ENCODE measurements at regions not wholly inside any gene's neighbourhood (a gene's known extent, or its start where the extent isn't known, plus 50 kb on each side); places are given as distances from the start of the nearest gene placed in this dataset.

DNA sequence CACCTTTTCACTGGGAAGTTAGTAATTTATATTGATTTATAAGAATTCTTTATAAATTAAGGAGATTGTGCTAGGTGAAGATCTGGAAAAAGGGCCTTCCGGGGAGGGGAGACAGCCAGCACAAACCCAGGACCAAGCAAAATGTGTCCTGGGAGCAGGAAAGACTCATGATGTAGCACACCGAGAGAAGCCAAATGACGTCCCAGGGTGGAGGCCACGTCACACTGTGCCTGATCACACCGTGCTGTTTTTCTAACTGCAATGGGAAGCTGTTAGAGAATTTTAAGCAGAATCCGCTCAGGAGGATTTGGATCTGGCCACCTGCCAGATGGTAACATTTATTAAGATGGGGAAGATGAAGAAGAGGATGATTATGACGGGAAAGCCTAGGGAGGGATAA is 72.7 kb upstream of the AKAP12 start:
- H3K4me1 Mint-ChIP-seq (ENCODE audit: unreplicated experiment): peaks cover 9% of the 10 kb centered on the region
- H3K36me3 Mint-ChIP-seq: no peaks in the 10 kb centered on the region
- DNase-seq (ENCODE audit: extremely low spot score, unreplicated experiment): no peak
- no peaks in the 10 kb centered on the region for H3K27me3 Mint-ChIP-seq
- H3K27ac Mint-ChIP-seq: no peak overlapping the region
- H3K9me3 Mint-ChIP-seq: peaks cover 12% of the 10 kb centered on the region
- TF ChIP-seq, protein P1, sequence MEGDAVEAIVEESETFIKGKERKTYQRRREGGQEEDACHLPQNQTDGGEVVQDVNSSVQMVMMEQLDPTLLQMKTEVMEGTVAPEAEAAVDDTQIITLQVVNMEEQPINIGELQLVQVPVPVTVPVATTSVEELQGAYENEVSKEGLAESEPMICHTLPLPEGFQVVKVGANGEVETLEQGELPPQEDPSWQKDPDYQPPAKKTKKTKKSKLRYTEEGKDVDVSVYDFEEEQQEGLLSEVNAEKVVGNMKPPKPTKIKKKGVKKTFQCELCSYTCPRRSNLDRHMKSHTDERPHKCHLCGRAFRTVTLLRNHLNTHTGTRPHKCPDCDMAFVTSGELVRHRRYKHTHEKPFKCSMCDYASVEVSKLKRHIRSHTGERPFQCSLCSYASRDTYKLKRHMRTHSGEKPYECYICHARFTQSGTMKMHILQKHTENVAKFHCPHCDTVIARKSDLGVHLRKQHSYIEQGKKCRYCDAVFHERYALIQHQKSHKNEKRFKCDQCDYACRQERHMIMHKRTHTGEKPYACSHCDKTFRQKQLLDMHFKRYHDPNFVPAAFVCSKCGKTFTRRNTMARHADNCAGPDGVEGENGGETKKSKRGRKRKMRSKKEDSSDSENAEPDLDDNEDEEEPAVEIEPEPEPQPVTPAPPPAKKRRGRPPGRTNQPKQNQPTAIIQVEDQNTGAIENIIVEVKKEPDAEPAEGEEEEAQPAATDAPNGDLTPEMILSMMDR (conservative IDR thresholded peaks at IDR 0.05): no peak
- H3K4me3 Mint-ChIP-seq: no peak overlapping the region

DNA sequence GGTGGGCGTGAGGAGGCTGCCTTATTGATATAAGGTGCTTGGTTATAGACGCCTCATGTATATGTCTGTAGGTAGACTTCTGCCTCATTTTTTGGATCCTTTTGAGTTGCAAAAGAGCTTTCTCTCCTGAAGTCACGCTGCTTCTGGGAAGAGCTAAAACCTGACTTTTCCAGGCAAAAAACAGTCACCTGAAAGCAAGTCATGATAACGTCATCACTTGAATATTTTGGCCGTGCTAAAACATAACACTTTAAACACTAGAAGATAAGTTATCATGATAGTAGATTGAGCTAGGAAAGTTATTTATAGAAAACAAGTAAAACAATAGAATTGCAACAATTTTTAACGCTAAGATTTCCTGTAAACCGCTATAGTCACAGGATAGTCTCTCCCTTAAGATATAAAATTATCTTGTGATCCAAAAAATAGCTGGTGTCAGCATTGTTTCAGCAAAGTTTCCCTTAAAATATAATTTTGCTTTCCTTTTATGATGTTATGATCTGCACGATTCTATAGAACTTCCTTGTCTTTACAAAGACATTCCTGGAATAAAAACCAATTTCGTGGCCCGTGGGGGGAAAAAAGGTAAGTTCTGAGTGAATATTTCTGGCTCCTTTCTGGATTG is 69.0 kb upstream of the AKAP12 start:
- Mint-ChIP-seq H3K4me3 (no peak overlapping the region), H3K4me1 (ENCODE audit: unreplicated experiment) (peaks cover 9% of the 10 kb centered on the region), H3K27ac (no peak overlapping the region), H3K9me3 (peaks cover 12% of the 10 kb centered on the region), H3K27me3 (no peaks in the 10 kb centered on the region), H3K36me3 (no peaks in the 10 kb centered on the region)
- no peak for DNase-seq (ENCODE audit: extremely low spot score, unreplicated experiment)
- TF ChIP-seq, protein P1 (conservative IDR thresholded peaks at IDR 0.05): no peak

DNA sequence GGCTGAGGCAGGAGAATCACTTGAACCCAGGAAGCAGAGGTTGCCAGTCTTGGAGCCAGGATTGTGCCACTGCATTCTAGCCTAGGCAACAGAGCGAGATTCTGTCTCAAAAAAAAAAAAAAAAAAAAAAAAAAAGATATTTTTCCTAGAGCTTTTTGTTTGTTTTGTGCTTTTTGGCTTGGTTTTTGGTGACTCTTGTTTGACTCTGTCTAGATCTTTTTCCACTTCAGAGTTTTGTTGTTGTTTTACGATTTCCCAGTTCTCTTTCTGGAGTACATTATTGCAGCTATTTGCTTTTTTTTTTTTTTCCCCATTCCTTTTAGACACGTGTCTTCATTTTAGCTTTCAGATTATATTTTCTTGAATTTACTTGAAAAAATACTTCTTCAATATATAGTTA is 67.0 kb upstream of the AKAP12 start:
- Mint-ChIP-seq H3K9me3 (peaks cover 4% of the 10 kb centered on the region), H3K4me3 (no peak overlapping the region), H3K4me1 (ENCODE audit: unreplicated experiment) (peaks cover under 1% of the 10 kb centered on the region), H3K27ac (no peak overlapping the region), H3K27me3 (no peaks in the 10 kb centered on the region), H3K36me3 (no peaks in the 10 kb centered on the region)
- TF ChIP-seq, protein P1 (conservative IDR thresholded peaks at IDR 0.05): no peak
- DNase-seq (ENCODE audit: extremely low spot score, unreplicated experiment): no peak

DNA sequence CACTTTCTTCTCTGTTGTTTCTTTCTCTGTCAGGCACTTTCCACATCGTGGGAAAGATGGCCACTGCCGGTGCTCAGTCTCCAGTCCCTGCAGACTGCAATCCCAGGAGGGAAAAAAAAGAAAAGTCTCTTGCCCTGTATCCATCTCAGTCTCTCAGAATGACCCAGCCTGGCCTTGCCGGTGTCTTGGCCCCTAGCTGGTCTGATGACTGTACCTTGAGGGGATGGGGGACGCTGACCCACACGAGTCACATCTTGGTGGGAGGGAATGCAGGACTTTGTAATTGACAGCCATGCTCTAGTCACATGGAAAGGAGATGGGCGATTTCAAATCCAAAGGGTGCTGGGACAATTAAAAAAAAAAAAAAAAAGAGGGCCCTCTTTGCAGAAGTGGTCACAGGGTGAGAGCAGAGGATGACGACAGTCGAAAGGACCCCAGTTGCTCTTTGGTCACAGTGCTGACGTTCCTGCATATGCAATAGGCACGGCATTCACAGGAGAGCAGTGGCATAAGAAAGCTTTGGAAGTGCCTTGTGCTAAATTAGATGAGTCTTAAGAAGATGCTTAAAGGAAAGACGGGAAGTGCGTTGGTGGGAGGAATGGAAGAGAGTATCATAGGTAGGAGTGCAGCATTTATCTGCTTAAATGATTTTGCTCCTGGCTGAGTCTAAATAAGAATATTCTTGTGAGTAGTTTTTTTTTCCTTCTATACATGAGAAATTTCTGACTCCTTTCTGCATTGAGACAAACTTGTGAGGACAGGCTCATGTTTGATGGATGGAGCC is 63.9 kb upstream of the AKAP12 start:
- no peak for DNase-seq (ENCODE audit: extremely low spot score, unreplicated experiment)
- Mint-ChIP-seq H3K36me3 (no peaks in the 10 kb centered on the region), H3K4me1 (ENCODE audit: unreplicated experiment) (peaks cover 4% of the 10 kb centered on the region), H3K4me3 (no peak overlapping the region), H3K9me3 (no peaks in the 10 kb centered on the region), H3K27me3 (no peaks in the 10 kb centered on the region), H3K27ac (no peak overlapping the region)
- TF ChIP-seq, protein P1 (conservative IDR thresholded peaks at IDR 0.05): no peak

DNA sequence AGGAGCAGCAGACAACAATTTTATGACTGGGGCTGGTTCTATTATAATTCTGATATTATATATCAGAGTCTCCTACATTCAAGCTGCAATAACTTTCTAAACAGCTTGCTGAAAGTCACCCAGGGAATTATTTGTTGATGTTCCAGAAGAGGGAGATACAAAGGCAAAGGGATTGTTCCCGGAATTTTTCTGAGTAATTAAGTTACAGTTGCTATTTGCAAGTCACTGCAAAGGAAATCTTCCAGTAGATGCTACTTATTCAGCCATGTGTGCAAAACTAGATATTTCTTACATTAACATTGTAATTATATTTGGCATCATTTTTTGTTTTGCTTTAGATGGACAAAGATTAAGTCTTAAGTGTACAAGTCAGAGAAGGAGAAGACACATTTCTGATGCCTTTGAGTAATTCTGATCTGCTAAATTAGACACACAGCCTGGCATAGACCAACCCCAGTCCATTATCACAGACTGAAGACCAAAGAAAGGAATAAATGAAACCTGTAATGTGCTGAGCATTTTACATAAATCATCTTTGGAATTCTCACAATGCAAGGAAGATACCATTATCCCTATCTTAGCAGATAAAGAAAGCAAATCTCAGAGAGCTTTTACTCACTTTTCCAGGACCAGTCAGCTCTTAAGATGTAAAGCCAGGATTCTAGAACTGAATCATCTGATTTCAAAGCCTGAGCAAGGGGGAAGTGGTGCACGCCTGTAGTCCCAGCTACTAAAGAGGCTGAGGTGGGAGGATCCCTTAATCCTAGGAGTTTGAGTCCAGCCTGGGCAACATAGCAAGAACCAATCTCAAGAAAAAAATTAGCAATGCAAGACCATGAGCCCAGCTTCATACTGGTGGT is 62.6 kb upstream of the AKAP12 start:
- Mint-ChIP-seq H3K9me3 (no peaks in the 10 kb centered on the region), H3K4me1 (ENCODE audit: unreplicated experiment) (peaks cover 5% of the 10 kb centered on the region), H3K4me3 (no peak overlapping the region), H3K36me3 (no peaks in the 10 kb centered on the region), H3K27me3 (no peaks in the 10 kb centered on the region), H3K27ac (no peak overlapping the region)
- no peak for DNase-seq (ENCODE audit: extremely low spot score, unreplicated experiment)
- TF ChIP-seq, protein P1 (conservative IDR thresholded peaks at IDR 0.05): no peak

Measured in type B pancreatic cell (in vitro differentiated cells).